ENCODE measurements at regions not wholly inside any gene's neighbourhood (a gene's known extent, or its start where the extent isn't known, plus 50 kb on each side); places are given as distances from the start of the nearest gene placed in this dataset.

DNA sequence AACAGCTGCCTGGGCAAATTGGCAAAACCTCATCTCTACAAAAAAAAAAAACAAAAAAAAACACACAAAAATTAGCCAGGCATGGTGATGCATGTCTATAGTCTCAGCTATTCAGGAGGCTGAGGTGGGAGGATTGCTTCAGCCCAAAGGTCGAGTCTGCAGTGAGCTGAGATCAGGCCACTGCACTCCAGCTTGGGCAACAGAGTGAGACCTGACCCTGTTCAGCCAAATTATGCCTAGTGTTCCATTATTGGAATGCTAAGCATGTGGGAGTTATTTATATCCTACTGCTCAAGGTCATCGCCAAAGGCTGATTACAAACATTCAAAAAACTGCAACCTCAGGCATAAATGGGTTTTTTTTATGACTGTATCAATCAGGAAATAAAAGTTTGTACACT lies 1251.0 kb upstream of the PCDH9 start:
- DNase-seq (ENCODE audit: low spot score) = no peak
- H3K36me3 Mint-ChIP-seq (ENCODE audit: low read depth) = no peaks in the 10 kb centered on the region
- no peak for TF ChIP-seq CTCF (IDR thresholded peaks at IDR 0.05)
- H3K4me3 Mint-ChIP-seq (ENCODE audit: unreplicated experiment) = no peak overlapping the region
- H3K4me1 Mint-ChIP-seq (ENCODE audit: low read depth) = no peaks in the 10 kb centered on the region
- H3K27ac Mint-ChIP-seq (ENCODE audit: unreplicated experiment) = no peak overlapping the region
- H3K27me3 Mint-ChIP-seq (ENCODE audit: low read depth) = no peaks in the 10 kb centered on the region
- no peaks in the 10 kb centered on the region for H3K9me3 Mint-ChIP-seq (ENCODE audit: low read depth)

DNA sequence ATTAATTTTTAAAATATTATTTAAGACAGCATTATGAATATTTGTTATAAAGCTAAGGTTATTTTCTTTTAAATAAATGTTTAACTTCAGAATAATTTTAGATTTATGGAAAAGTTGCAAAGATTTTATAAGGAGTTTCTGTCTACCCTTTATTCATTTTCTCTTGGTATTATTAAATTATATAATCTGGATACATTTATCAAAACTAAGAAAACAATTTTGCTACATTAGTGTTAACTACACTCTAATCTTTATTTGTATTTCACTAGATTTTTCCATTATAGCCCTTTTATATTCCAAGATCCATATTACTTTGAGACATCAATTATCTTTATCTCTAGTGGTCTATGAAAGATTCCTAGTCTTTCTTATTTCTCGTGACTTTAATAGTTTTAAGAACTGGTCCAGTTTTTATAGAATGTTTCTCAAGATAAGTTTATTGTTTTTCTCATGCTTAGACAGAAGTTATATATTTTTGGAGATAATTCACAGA lies 1243.7 kb upstream of the PCDH9 start:
- Mint-ChIP-seq H3K36me3 (ENCODE audit: low read depth) (no peaks in the 10 kb centered on the region), H3K27me3 (ENCODE audit: low read depth) (no peaks in the 10 kb centered on the region), H3K4me1 (ENCODE audit: low read depth) (no peaks in the 10 kb centered on the region), H3K27ac (ENCODE audit: unreplicated experiment) (no peak overlapping the region), H3K4me3 (ENCODE audit: unreplicated experiment) (no peak overlapping the region), H3K9me3 (ENCODE audit: low read depth) (no peaks in the 10 kb centered on the region)
- DNase-seq (ENCODE audit: low spot score) = no peak
- TF ChIP-seq CTCF (IDR thresholded peaks at IDR 0.05) = no peak

DNA sequence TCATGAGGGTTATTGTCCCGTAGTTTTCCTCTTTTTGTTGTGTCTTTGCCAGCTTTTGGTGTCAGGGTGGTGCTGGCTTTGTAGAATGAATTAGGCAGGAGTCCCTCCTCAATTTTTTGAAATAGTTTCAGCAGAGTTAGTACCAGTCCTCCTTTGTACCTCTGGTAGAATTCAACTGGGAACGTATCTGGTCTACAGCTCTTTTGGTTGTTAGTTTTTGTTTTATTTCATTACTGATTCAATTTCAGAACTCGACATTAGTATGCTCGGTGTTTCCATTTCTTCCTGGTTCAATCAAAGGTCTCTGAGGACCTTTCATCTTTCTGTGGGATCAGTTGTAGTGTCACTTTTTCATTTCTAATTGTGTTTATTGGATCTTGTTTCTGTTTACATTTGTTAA lies 1237.0 kb upstream of the PCDH9 start:
- H3K27ac Mint-ChIP-seq (ENCODE audit: unreplicated experiment) = no peak overlapping the region
- H3K4me1 Mint-ChIP-seq (ENCODE audit: low read depth) = no peaks in the 10 kb centered on the region
- DNase-seq (ENCODE audit: low spot score) = no peak
- TF ChIP-seq CTCF (IDR thresholded peaks at IDR 0.05) = no peak
- no peaks in the 10 kb centered on the region for H3K36me3 Mint-ChIP-seq (ENCODE audit: low read depth)
- H3K4me3 Mint-ChIP-seq (ENCODE audit: unreplicated experiment) = no peak overlapping the region
- H3K27me3 Mint-ChIP-seq (ENCODE audit: low read depth) = no peaks in the 10 kb centered on the region
- peaks cover 7% of the 10 kb centered on the region for H3K9me3 Mint-ChIP-seq (ENCODE audit: low read depth)

DNA sequence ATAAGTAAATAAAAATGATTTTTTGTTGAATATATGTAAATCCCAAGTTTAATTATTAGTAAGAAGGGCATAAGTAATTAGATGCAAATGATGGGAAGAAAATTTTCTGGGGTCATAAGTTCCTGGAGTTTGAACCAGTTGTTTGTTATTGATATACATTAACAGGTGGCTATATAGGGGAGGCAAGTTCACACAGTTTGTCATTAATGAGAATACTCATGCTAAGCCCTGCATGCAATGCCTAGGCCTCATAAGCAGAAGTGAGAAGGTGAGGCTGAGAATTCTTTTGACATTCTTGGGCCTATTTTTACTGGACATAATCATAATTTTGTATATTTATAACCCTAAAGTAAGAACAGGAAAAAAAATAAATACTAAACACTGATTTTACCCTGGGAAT lies 1210.7 kb upstream of the PCDH9 start:
- Mint-ChIP-seq H3K4me1 (ENCODE audit: low read depth) (peaks cover 4% of the 10 kb centered on the region), H3K27me3 (ENCODE audit: low read depth) (no peaks in the 10 kb centered on the region), H3K27ac (ENCODE audit: unreplicated experiment) (no peak overlapping the region), H3K36me3 (ENCODE audit: low read depth) (no peaks in the 10 kb centered on the region), H3K9me3 (ENCODE audit: low read depth) (peaks cover 6% of the 10 kb centered on the region), H3K4me3 (ENCODE audit: unreplicated experiment) (no peak overlapping the region)
- no peak for DNase-seq (ENCODE audit: low spot score)
- TF ChIP-seq CTCF (IDR thresholded peaks at IDR 0.05) = no peak

GRCh38 chr13:68439817-68440216 lies 1209.7 kb upstream of the PCDH9 start:
- TF ChIP-seq CTCF (IDR thresholded peaks at IDR 0.05) = no peak
- DNase-seq (ENCODE audit: low spot score) = no peak
- Mint-ChIP-seq H3K36me3 (ENCODE audit: low read depth) (no peaks in the 10 kb centered on the region), H3K27ac (ENCODE audit: unreplicated experiment) (no peak overlapping the region), H3K4me3 (ENCODE audit: unreplicated experiment) (no peak overlapping the region), H3K9me3 (ENCODE audit: low read depth) (peaks cover 2% of the 10 kb centered on the region), H3K27me3 (ENCODE audit: low read depth) (no peaks in the 10 kb centered on the region), H3K4me1 (ENCODE audit: low read depth) (peaks cover 4% of the 10 kb centered on the region)
